Stimulated activated CD4-positive, alpha-beta T cell treated with anti-CD3 and anti-CD28 coated beads, Interleukin-12 subunit alpha, Interleukin-12 subunit beta, amount 100 ng/mL, for 24 hours (primary cell): ENCODE measurements at regions not wholly inside any gene's neighbourhood (a gene's known extent, or its start where the extent isn't known, plus 50 kb on each side); places are given as distances from the start of the nearest gene placed in this dataset.

ENCODE experiments used
- DNase-seq, 2 experiments: peaks; one replicate each; pipeline ENCODE4 v3.0.0-alpha.2; 2020; ENCODE audit warnings: low read depth in 2 of 2

- no peak for DNase-seq
Measured at GRCh38 chr17:79342376-79342775, 267.8 kb downstream of the ENGASE start.

DNA sequence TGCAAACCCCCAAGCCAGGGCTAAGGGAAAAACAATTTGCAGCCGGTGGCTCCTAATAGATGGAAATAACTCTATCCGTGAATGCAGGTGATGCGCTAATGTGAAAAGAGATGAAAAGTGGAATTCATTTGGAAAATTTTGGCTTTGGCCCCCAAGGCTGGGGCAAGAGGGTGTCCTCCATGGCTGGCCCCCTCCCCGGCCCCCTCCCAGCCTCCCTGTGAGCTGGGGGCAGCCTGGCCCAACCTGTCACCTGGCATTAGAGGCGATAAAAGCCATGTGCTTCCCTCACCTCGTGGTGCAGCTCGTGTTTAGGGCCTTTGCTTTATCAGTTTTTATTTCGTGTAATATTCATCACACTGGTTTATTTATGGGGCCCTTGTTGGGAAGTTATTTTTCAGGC is 267.2 kb downstream of the ENGASE start:
- DNase-seq = no peak

GRCh38 chr17:79341222-79341780 is 266.7 kb downstream of the ENGASE start:
- no peak for DNase-seq

GRCh38 chr17:79340333-79341221 is 266.0 kb downstream of the ENGASE start:
- DNase-seq = no peak

DNA sequence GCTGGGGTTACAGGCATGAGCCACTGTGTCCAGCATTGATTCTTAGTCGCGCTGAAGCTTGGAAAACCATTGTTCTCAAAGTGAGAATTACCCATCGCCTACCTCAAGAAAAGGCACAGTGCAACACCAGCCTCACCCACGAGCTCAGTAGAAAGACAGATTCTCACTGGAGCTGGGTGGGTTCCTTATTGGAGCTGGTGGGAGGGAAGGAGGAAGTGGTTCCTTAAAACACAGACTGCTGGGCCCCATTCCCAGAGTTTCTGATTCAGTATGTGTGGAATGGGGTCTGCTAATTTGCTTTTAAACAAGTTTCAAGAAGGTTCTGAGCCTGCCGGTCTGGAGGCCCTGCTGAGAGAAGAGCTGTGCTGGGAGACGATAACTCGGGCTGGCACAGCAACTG is 264.7 kb downstream of the ENGASE start:
- DNase-seq = no peak

DNA sequence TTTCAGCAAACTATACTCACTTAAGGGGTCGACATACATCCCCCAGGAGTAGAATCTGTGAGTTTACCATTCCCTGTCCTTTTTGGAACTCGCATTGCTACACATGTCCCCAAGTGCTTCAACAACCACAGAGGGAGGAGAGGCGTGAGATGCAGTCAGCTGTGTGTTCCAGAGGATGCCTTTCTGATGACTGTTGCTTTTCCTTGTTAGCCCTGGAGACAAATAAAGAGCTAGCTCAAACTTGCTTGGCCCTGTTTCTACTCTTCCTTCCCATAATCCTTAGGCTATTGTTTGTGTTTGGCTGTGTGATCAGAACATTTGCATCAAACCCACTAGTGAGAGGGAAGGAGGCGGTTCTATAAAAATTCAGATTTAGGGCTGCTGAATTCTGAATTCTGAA is 264.0 kb downstream of the ENGASE start:
- DNase-seq = no peak

DNA sequence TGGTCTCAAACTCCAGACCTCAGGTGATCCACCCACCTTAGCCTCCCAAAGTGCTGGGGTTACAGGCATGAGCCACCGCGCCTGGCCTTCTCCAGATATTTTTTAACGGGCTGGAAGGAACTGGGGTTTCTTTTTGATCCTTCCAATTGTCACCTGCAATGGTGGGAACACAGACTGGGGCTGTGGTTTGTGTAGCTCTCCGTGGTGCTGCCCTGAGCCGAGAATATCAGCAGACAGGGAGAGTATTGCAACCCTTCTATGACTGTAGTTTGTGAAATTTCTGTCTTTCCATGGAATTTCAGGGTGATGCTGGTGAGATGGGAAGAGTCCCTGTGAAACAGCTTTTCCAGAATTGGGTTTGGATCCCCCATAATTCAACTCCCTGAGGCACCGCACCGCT is 263.5 kb downstream of the ENGASE start:
- DNase-seq = no peak

DNA sequence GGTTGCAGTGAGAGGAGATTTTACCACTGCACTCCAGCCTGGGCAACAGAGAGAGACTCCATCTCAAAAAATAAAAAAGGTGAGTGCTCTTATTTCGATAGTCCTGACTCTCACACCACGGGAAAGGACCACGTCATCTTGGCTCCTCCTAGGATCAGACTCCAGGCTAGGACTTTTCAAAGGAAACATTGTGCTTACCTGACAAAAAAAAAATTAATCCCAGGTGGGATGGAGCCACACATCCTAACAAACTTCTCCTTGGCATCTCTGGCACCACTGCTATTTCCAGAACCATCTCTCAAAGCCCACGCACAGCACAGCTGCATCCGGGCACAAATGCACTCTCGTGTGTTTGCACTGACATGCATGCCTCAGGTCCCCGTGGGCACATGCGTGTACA is 262.4 kb downstream of the ENGASE start:
- DNase-seq = no peak

DNA sequence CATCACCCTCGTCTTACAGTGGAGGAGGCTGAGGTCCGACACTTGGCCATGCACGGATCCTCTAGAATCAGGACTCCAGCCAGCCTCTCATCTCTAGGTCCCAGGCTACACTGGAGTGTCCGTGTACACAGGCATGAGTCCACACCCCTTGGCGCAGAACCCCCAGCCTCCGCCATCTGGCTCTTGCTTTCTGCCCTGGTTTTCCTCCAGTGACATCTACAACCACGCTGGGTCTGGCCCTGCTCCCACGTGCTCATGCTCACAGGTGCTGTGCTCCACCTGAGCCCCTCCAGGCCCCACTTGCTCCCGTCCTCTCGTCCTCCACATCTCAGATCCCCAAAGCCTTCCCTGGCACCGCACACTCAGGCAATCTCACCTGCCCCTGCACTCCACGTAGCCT is 260.8 kb downstream of the ENGASE start:
- no peak for DNase-seq

GRCh38 chr17:79332011-79332554 is 257.5 kb downstream of the ENGASE start:
- no peak for DNase-seq

DNA sequence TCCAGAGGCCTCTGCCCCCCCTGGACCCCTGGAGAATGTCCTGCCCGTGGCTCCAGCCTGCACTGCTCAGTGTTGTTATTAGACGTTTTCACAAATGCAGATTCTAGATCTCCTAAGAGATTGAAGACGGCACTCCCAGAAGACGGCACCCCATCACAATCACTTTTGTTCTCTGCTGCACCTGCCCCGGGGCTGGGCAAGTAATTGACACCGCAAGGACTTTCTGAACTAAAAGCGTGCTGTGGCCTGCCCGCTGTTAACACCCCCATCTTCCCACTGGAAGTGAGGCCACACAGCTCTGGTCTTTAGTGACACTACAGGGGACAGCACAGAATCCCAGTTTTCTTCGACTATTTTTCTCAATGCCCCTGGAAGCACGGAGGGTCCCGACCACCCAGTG is 256.9 kb downstream of the ENGASE start:
- no peak for DNase-seq

- DNase-seq = no peak
Measured at GRCh38 chr17:79330696-79331095, 256.1 kb downstream of the ENGASE start.

- no peak for DNase-seq
Measured at GRCh38 chr17:79330229-79330628, 255.6 kb downstream of the ENGASE start.

DNA sequence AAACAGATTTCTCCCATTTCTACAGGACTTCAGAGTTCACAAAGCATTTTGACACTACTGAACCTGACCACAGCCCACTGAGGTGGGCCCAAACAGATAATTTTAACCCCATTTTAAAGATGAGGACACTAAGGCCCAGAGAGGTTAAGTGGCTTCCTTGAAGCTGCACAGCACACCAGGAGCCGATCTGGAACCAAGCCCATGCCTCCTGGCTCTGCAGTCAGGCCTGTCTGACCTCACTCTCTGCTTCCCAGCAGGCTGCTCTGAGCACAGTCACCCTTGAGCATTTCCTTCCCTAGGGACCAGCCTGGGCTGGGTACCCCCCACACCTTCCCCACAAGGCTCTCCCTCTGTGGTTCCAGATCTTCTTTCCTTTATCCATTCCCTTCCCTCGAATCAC is 252.2 kb downstream of the ENGASE start:
- DNase-seq = no peak

- no peak for DNase-seq
Measured at GRCh38 chr17:79325709-79326430, 251.2 kb downstream of the ENGASE start.

GRCh38 chr17:79324194-79324593 is 249.6 kb downstream of the ENGASE start:
- DNase-seq = no peak

GRCh38 chr17:79323566-79323965 is 248.9 kb downstream of the ENGASE start:
- DNase-seq = no peak

GRCh38 chr17:79322211-79323123 is 247.8 kb downstream of the ENGASE start:
- no peak for DNase-seq

GRCh38 chr17:79320331-79320730 is 245.7 kb downstream of the ENGASE start:
- no peak for DNase-seq

GRCh38 chr17:79317916-79318315 is 243.3 kb downstream of the ENGASE start:
- DNase-seq = no peak

DNA sequence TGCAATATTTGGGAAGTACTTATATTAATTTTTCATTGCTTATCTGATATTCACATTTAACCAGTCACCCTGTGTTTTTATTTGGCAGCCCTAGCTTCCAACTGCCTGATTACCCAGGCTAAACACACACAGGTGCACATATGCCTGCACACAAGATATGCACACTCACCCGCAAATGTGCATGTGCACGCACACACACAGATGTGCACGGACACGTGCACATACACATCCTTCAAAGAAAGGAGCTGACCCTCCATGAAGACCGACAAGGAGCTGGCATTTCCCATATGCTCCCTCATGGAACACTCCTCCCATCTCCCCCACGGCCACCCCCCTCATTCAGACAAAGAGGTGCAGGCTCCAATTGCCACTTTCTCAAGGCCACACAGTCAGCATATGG is 242.2 kb downstream of the ENGASE start:
- no peak for DNase-seq
